H1 (cell line): ENCODE measurements at regions not wholly inside any gene's neighbourhood (a gene's known extent, or its start where the extent isn't known, plus 50 kb on each side); places are given as distances from the start of the nearest gene placed in this dataset.

Experiments
- JUN ChIP-seq: IDR thresholded peaks from 2 replicates; pipeline ENCODE4 v1.6.1; 2011; ENCODE audit warnings: low read depth, mild to moderate bottlenecking, improper control_type of control experiment, low read length
- KDM1A ChIP-seq: fragments of 200-600, 300-600 bp; sonication (generic); IDR thresholded peaks from 2 replicates; pipeline ENCODE4 v1.7.1; 2016; ENCODE audit warnings: mild to moderate bottlenecking, low read length, borderline replicate concordance

GRCh38 chr3:146715170-146715569, 110.0 kb upstream of the PLSCR5 start (continued):
- no peak for TF ChIP-seq KDM1A
- no peak for TF ChIP-seq JUN
- TF ChIP-seq, all 59 proteins: peak for 0
